ENCODE measurements at regions not wholly inside any gene's neighbourhood (a gene's known extent, or its start where the extent isn't known, plus 50 kb on each side); places are given as distances from the start of the nearest gene placed in this dataset.

GRCh38 chr5:93346301-93346700, 234.7 kb downstream of the NR2F1-AS1 start (continued):
- no peak for TF ChIP-seq CDX4 (CRISPR knock-in tag; IDR thresholded peaks at IDR 0.05; ENCODE audit: borderline replicate concordance)
- TF ChIP-seq ZNF512 (CRISPR knock-in tag; IDR thresholded peaks at IDR 0.05; ENCODE audit: borderline replicate concordance): no peak
- TF ChIP-seq ERG (CRISPR knock-in tag; IDR thresholded peaks at IDR 0.05): no peak
- TF ChIP-seq SMAD4 (CRISPR knock-in tag; IDR thresholded peaks at IDR 0.05): no peak
- TF ChIP-seq MXD4 (CRISPR knock-in tag; IDR thresholded peaks at IDR 0.05; ENCODE audit: borderline replicate concordance): no peak
- TF ChIP-seq ZNF671 (CRISPR knock-in tag; IDR thresholded peaks at IDR 0.05): no peak

DNA sequence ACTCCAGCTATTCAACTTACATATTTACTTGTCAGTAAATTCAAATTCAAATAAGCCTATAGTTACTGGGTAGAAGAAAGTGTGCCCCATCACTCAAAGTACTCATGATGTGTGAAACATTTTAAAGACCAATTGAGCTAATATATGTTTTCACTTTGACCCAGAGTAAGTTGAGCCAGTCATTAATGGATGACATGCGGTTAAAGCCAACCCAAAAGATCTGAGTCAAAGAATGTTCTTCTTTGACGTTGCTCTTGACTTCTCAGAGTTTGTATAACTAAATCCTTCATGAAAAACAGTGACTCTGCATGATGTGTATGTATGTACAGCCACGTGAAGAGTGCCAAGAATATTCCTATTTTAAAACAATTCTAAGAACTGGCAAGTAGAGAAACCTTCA, 237.4 kb downstream of the NR2F1-AS1 start:
- ChIA-PET CTCF (no interaction called here), POLR2A (no interaction called here)
- TF ChIP-seq ZNF671 (CRISPR knock-in tag; IDR thresholded peaks at IDR 0.05): no peak
- TF ChIP-seq FOXK1 (CRISPR knock-in tag; IDR thresholded peaks at IDR 0.05): no peak
- no peak for TF ChIP-seq NFE2L1 (CRISPR knock-in tag; IDR thresholded peaks at IDR 0.05)
- TF ChIP-seq, protein P1, sequence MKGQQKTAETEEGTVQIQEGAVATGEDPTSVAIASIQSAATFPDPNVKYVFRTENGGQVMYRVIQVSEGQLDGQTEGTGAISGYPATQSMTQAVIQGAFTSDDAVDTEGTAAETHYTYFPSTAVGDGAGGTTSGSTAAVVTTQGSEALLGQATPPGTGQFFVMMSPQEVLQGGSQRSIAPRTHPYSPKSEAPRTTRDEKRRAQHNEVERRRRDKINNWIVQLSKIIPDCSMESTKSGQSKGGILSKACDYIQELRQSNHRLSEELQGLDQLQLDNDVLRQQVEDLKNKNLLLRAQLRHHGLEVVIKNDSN (CRISPR knock-in tag; IDR thresholded peaks at IDR 0.05): no peak
- TF ChIP-seq, protein P2, sequence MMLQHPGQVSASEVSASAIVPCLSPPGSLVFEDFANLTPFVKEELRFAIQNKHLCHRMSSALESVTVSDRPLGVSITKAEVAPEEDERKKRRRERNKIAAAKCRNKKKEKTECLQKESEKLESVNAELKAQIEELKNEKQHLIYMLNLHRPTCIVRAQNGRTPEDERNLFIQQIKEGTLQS (CRISPR knock-in tag; conservative IDR thresholded peaks at IDR 0.05): no peak
- no peak for TF ChIP-seq PRRX2 (CRISPR knock-in tag; IDR thresholded peaks at IDR 0.05)
- TF ChIP-seq CREM (CRISPR knock-in tag; IDR thresholded peaks at IDR 0.05): no peak
- TF ChIP-seq RELA (CRISPR knock-in tag; IDR thresholded peaks at IDR 0.05; ENCODE audit: borderline replicate concordance): no peak
- TF ChIP-seq SMAD3 (CRISPR knock-in tag; IDR thresholded peaks at IDR 0.05; ENCODE audit: borderline replicate concordance): no peak
- no peak for TF ChIP-seq TP53 (CRISPR knock-in tag; IDR thresholded peaks at IDR 0.05)
- TF ChIP-seq, protein P3, sequence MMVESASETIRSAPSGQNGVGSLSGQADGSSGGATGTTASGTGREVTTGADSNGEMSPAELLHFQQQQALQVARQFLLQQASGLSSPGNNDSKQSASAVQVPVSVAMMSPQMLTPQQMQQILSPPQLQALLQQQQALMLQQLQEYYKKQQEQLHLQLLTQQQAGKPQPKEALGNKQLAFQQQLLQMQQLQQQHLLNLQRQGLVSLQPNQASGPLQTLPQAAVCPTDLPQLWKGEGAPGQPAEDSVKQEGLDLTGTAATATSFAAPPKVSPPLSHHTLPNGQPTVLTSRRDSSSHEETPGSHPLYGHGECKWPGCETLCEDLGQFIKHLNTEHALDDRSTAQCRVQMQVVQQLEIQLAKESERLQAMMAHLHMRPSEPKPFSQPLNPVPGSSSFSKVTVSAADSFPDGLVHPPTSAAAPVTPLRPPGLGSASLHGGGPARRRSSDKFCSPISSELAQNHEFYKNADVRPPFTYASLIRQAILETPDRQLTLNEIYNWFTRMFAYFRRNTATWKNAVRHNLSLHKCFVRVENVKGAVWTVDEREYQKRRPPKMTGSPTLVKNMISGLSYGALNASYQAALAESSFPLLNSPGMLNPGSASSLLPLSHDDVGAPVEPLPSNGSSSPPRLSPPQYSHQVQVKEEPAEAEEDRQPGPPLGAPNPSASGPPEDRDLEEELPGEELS (CRISPR knock-in tag; IDR thresholded peaks at IDR 0.05): no peak
- no peak for TF ChIP-seq HMGA2 (CRISPR knock-in tag; IDR thresholded peaks at IDR 0.05)
- no peak for ATAC-seq
- H3K36me3 Mint-ChIP-seq: no peaks in the 10 kb centered on the region
- H3K4me3 Mint-ChIP-seq: no peak overlapping the region
- H3K27ac Mint-ChIP-seq: no peak overlapping the region
- H3K4me1 Mint-ChIP-seq: peaks cover 7% of the 10 kb centered on the region
- DNase-seq (ENCODE audit: low spot score): no peak
- H3K9me3 Mint-ChIP-seq: peaks cover 16% of the 10 kb centered on the region
- no peaks in the 10 kb centered on the region for H3K27me3 Mint-ChIP-seq (ENCODE audit: low read depth)

GRCh38 chr5:93342563-93343061, 238.4 kb downstream of the NR2F1-AS1 start:
- H3K27me3 Mint-ChIP-seq (ENCODE audit: low read depth): no peaks in the 10 kb centered on the region
- no peak for DNase-seq (ENCODE audit: low spot score)
- ChIA-PET CTCF (no interaction called here), POLR2A (no interaction called here)
- H3K4me3 Mint-ChIP-seq: no peak overlapping the region
- no peak for ATAC-seq
- H3K36me3 Mint-ChIP-seq: no peaks in the 10 kb centered on the region
- TF ChIP-seq, protein P1 (CRISPR knock-in tag; IDR thresholded peaks at IDR 0.05): no peak
- no peak for TF ChIP-seq ZNF396 (CRISPR knock-in tag; IDR thresholded peaks at IDR 0.05; ENCODE audit: borderline replicate concordance)
- TF ChIP-seq CREM (CRISPR knock-in tag; IDR thresholded peaks at IDR 0.05): no peak
- TF ChIP-seq ZNF232 (CRISPR knock-in tag; IDR thresholded peaks at IDR 0.05): no peak
- TF ChIP-seq FOXK1 (CRISPR knock-in tag; IDR thresholded peaks at IDR 0.05): no peak
- TF ChIP-seq PREB (CRISPR knock-in tag; IDR thresholded peaks at IDR 0.05; ENCODE audit: borderline replicate concordance): no peak
- TF ChIP-seq FOXP1 (CRISPR knock-in tag; IDR thresholded peaks at IDR 0.05; ENCODE audit: borderline replicate concordance): no peak
- H3K4me1 Mint-ChIP-seq: peaks cover 7% of the 10 kb centered on the region
- H3K9me3 Mint-ChIP-seq: peaks cover 16% of the 10 kb centered on the region
- H3K27ac Mint-ChIP-seq: no peak overlapping the region
